ENCODE measurements at regions not wholly inside any gene's neighbourhood (a gene's known extent, or its start where the extent isn't known, plus 50 kb on each side); places are given as distances from the start of the nearest gene placed in this dataset.
"Not testable (repeated sequence)": the region's sequence is repeated elsewhere in the genome, so short reads cannot be mapped to it uniquely, and the experiment has no call there.

- not testable (repeated sequence) for TF ChIP-seq CTCF (IDR thresholded peaks at IDR 0.05; ENCODE audit: insufficient read depth, low read length); REST (IDR thresholded peaks at IDR 0.05; ENCODE audit: insufficient replicate concordance, low read depth); GABPA (IDR thresholded peaks at IDR 0.05; ENCODE audit: low read depth); POLR2AphosphoS5 (IDR thresholded peaks at IDR 0.05; ENCODE audit: low read depth); SPI1 (IDR thresholded peaks at IDR 0.05; ENCODE audit: borderline replicate concordance, low read depth)
These were observed 94.1 kb upstream of the RPH3A start for GRCh38 chr12:112697441-112697840.
